Neural progenitor cell (in vitro differentiated cells): ENCODE measurements at regions not wholly inside any gene's neighbourhood (a gene's known extent, or its start where the extent isn't known, plus 50 kb on each side); places are given as distances from the start of the nearest gene placed in this dataset.

Source experiments
- EZH2 ChIP-seq: fragments of 200-600 bp; sonication (generic); IDR thresholded peaks from 2 replicates; pipeline ENCODE4 v1.6.1; 2017; ENCODE audit warnings: antibody characterized with exemption, mild to moderate bottlenecking, moderate library complexity
- TF ChIP-seq, protein P1 (sequence below): fragments of 200-600 bp; sonication (generic); IDR thresholded peaks from 2 replicates; pipeline ENCODE4 v1.5.1; 2017; ENCODE audit warnings: antibody characterized with exemption, mild to moderate bottlenecking

DNA sequence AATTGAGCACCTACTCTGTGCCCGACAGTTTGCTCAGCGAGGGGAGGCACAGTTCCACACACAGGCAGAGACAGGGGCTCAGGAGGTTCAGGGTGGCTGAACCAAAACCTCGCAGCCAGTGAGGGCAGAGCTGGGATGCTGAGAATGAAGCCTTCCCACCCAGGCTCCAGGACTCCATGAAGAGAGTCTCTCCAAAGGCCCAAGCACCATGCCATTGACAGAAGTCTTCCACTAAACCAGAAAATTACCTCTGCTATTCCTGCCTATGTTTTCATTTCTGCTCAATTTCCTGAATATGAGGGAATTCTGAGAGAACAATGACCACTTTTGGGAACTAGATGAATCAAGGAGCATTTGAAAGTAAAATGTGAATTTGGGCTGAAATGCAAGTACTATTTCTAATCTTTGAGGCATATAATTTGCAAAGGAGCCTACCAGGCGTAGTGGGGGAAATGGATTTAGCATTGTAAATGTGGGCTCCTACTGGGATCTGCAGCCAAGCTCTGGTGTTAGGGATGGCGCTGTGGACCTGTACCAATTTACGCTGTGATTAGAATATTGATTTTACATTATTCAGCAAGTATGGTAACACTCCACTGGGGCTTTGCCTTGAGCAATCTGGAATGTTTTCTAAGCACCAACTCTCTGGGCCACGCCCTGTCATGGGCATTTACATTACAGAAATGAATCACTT is 91.9 kb downstream of the DRD1 start:
- TF ChIP-seq, protein P1, sequence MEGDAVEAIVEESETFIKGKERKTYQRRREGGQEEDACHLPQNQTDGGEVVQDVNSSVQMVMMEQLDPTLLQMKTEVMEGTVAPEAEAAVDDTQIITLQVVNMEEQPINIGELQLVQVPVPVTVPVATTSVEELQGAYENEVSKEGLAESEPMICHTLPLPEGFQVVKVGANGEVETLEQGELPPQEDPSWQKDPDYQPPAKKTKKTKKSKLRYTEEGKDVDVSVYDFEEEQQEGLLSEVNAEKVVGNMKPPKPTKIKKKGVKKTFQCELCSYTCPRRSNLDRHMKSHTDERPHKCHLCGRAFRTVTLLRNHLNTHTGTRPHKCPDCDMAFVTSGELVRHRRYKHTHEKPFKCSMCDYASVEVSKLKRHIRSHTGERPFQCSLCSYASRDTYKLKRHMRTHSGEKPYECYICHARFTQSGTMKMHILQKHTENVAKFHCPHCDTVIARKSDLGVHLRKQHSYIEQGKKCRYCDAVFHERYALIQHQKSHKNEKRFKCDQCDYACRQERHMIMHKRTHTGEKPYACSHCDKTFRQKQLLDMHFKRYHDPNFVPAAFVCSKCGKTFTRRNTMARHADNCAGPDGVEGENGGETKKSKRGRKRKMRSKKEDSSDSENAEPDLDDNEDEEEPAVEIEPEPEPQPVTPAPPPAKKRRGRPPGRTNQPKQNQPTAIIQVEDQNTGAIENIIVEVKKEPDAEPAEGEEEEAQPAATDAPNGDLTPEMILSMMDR, result no peak
- TF ChIP-seq EZH2, result no peak
